Activated T-cell treated with anti-CD3 and anti-CD28 coated beads for 1 hour (primary cell): ENCODE measurements at regions not wholly inside any gene's neighbourhood (a gene's known extent, or its start where the extent isn't known, plus 50 kb on each side); places are given as distances from the start of the nearest gene placed in this dataset.

Experiments
- DNase-seq: peaks from one replicate; pipeline ENCODE4 v3.0.0-alpha.2; 2020; ENCODE audit warnings: low read depth

GRCh38 chr4:138688408-138689085 lies 327.0 kb upstream of the NOCT start:
- no peak for DNase-seq

GRCh38 chr4:138686106-138686835 lies 329.3 kb upstream of the NOCT start:
- no peak for DNase-seq

GRCh38 chr4:138685316-138685715 lies 330.3 kb upstream of the NOCT start:
- DNase-seq, result no peak

- peak; percentile 73 for DNase-seq
Measured at GRCh38 chr4:138680989-138681604, 334.5 kb upstream of the NOCT start.

GRCh38 chr4:138680256-138680655 lies 335.3 kb upstream of the NOCT start:
- DNase-seq, result no peak

GRCh38 chr4:138678985-138679746 lies 336.4 kb upstream of the NOCT start:
- DNase-seq, result no peak

- DNase-seq, result no peak
Measured at GRCh38 chr4:138677748-138678147, 337.8 kb upstream of the NOCT start.

GRCh38 chr4:138677212-138677611 lies 338.4 kb upstream of the NOCT start:
- DNase-seq, result no peak

- no peak for DNase-seq
Measured at GRCh38 chr4:138675685-138676084, 339.9 kb upstream of the NOCT start.

- DNase-seq, result no peak
Measured at GRCh38 chr4:138674209-138674608, 341.4 kb upstream of the NOCT start.

GRCh38 chr4:138673053-138673452 lies 342.5 kb upstream of the NOCT start:
- no peak for DNase-seq

GRCh38 chr4:138672393-138672976 lies 343.1 kb upstream of the NOCT start:
- no peak for DNase-seq

- no peak for DNase-seq
Measured at GRCh38 chr4:138671606-138672084, 343.9 kb upstream of the NOCT start.

- no peak for DNase-seq
Measured at GRCh38 chr4:138671106-138671505, 344.5 kb upstream of the NOCT start.

GRCh38 chr4:138670681-138671080 lies 344.9 kb upstream of the NOCT start:
- no peak for DNase-seq

- DNase-seq, result no peak
Measured at GRCh38 chr4:138669479-138670315, 345.9 kb upstream of the NOCT start.

- no peak for DNase-seq
Measured at GRCh38 chr4:138668309-138668708, 347.3 kb upstream of the NOCT start.

- DNase-seq, result no peak
Measured at GRCh38 chr4:138666366-138666765, 349.2 kb upstream of the NOCT start.

GRCh38 chr4:138665851-138666250 lies 349.7 kb upstream of the NOCT start:
- DNase-seq, result no peak

- DNase-seq, result no peak
Measured at GRCh38 chr4:138663883-138664282, 351.7 kb upstream of the NOCT start.

GRCh38 chr4:138659812-138660316 lies 355.7 kb upstream of the NOCT start:
- DNase-seq, result no peak
